HepG2 (cell line): ENCODE measurements at regions not wholly inside any gene's neighbourhood (a gene's known extent, or its start where the extent isn't known, plus 50 kb on each side); places are given as distances from the start of the nearest gene placed in this dataset.

Experiments
- ATAC-seq: fragments of 200-7000 bp; cut with Tn5 transposase; 3 replicates; pipeline ENCODE4 v1.9.1; 2020; ENCODE audit warnings: mild to moderate bottlenecking, moderate library complexity
- BruUV-seq: library from RNA; stranded (reverse); fragments of 400-500 nt; replicated peaks from 2 replicates; lab custom pipeline; 2021; lab: Mats Ljungman, UMichigan
- CTCF ChIA-PET: fragments of 300-600 bp; formaldehyde crosslinking; extraction: SDS; loops from one replicate; lab custom pipeline; 2021; ENCODE audit warnings: low total read pairs, inconsistent platforms, low intra/inter-chr PET ratio; lab: Yijun Ruan, JAX
- POLR2A ChIA-PET: fragments of 350-600 bp; sonication (Branson Sonifier 250); formaldehyde crosslinking; loops from one replicate; lab custom pipeline; 2020; ENCODE audit warnings: antibody characterized with exemption, inconsistent platforms; lab: Yijun Ruan, JAX
- DNase-seq: peaks from one replicate; pipeline ENCODE4 v3.0.0-alpha.2; 2015; ENCODE audit warnings: low spot score
- FAIRE-seq: peaks from 3 replicates; lab custom pipeline; 2011; peaks lifted over from hg19 to GRCh38; lab: Jason Lieb, UNC
- H2AFZ ChIP-seq: one replicate; pipeline ENCODE4 v1.6.1; 2011; ENCODE audit warnings: low read length, inconsistent platforms
- H3K27ac ChIP-seq: fragments of 300-600 bp; 3 replicates; pipeline ENCODE4 v1.8.0; 2011; ENCODE audit warnings: mixed run types, mild to moderate bottlenecking, mixed read lengths, low read length, inconsistent platforms; ENCODE audit not compliant: insufficient read depth; ENCODE audit errors: extremely low read length
- H3K27me3 ChIP-seq, 2 experiments: fragments of 200-600 bp in 1 of 2; 2 replicates in 1 of 2; 3 replicates in 1 of 2; pipeline versions ENCODE4 v1.6.0 to v1.8.0; 2011; ENCODE audit warnings: low read length in 2 of 2, mild to moderate bottlenecking in 2 of 2, moderate library complexity in 2 of 2, inconsistent platforms in 1 of 2; ENCODE audit not compliant: insufficient read depth in 2 of 2, control insufficient read depth in 1 of 2
- H3K36me3 ChIP-seq, 2 experiments: fragments of 200-600 bp in 1 of 2; replicated peaks in 1 of 2; 2 replicates in 1 of 2; 3 replicates in 1 of 2; pipeline versions ENCODE4 v1.5.1 to v1.8.0; 2011; ENCODE audit warnings: low read length in 2 of 2, inconsistent platforms in 1 of 2; ENCODE audit not compliant: insufficient read depth in 2 of 2, control insufficient read depth in 1 of 2
- H3K4me1 ChIP-seq: 2 replicates; pipeline ENCODE4 v1.5.1; 2012; ENCODE audit warnings: low read length, inconsistent platforms; ENCODE audit not compliant: insufficient read depth
- H3K4me2 ChIP-seq: 2 replicates; pipeline ENCODE4 v1.6.0; 2011; ENCODE audit warnings: low read depth, low read length, inconsistent platforms
- H3K4me3 ChIP-seq, 3 experiments: fragments of 200-600 bp in 1 of 3; sonication (generic), shearing (Covaris generic) in 1 of 3; replicated peaks in 1 of 3; 2 replicates each; pipeline ENCODE4 v1.5.1; 2011 to 2016; ENCODE audit warnings: low read length in 3 of 3, inconsistent platforms in 2 of 3, low read depth in 2 of 3, mild to moderate bottlenecking in 2 of 3, control low read depth in 1 of 3, mixed read lengths in 1 of 3; ENCODE audit not compliant: insufficient read depth in 1 of 3
- H3K79me2 ChIP-seq: one replicate; pipeline ENCODE4 v1.6.1; 2011; ENCODE audit warnings: low read length, inconsistent platforms; ENCODE audit not compliant: insufficient read depth
- H3K9ac ChIP-seq: 2 replicates; pipeline ENCODE4 v1.6.0; 2011; ENCODE audit warnings: mild to moderate bottlenecking, low read depth, low read length, inconsistent platforms; ENCODE audit not compliant: insufficient read depth
- H3K9me3 ChIP-seq: 2 replicates; pipeline ENCODE4 v1.5.1; 2012; ENCODE audit warnings: mild to moderate bottlenecking, low read length
- H4K20me1 ChIP-seq: 2 replicates; pipeline ENCODE4 v1.6.0; 2011; ENCODE audit warnings: inconsistent platforms, mild to moderate bottlenecking, low read length, moderate library complexity; ENCODE audit not compliant: insufficient read depth
- CREB1 ChIP-seq, 2 experiments: fragments of 450-650 bp in 1 of 2; IDR thresholded peaks; 2 replicates each; pipeline ENCODE4 v1.6.1; 2016 to 2017; ENCODE audit warnings: control low read depth in 1 of 2, mild to moderate bottlenecking in 1 of 2, missing compliant biosample characterization in 1 of 2, missing genetic modification characterization in 1 of 2
- EED ChIP-seq: sonication (generic); formaldehyde crosslinking; IDR thresholded peaks from 2 replicates; pipeline ENCODE4 v1.5.0; 2020; ENCODE audit warnings: mild to moderate bottlenecking, missing genetic modification reagents
- FOSL2 ChIP-seq: sonication (generic); formaldehyde crosslinking; IDR thresholded peaks from 2 replicates; pipeline ENCODE4 v1.4.0; 2020; ENCODE audit warnings: missing genetic modification reagents
- GPN1 ChIP-seq: sonication (generic); formaldehyde crosslinking; IDR thresholded peaks from 2 replicates; pipeline ENCODE4 v1.5.1; 2020; ENCODE audit warnings: missing genetic modification reagents, borderline replicate concordance
- MAFK ChIP-seq, 2 experiments: IDR thresholded peaks in 1 of 2; conservative IDR thresholded peaks in 1 of 2; 2 replicates each; pipeline ENCODE4 v1.6.1; 2011; ENCODE audit warnings: improper control_type of control experiment in 2 of 2, low read length in 2 of 2
- U2AF1 ChIP-seq: fragments of 200-400 bp; formaldehyde crosslinking; optimal IDR thresholded peaks from 2 replicates; pipeline ENCODE3; 2017; ENCODE audit warnings: mild to moderate bottlenecking, low read depth, low read length
- ZFAT ChIP-seq: sonication (generic); formaldehyde crosslinking; conservative IDR thresholded peaks from 2 replicates; pipeline ENCODE4 v1.8.1; 2023; ENCODE audit warnings: missing genetic modification reagents, inconsistent platforms
- ZNF644 ChIP-seq: IDR thresholded peaks from 2 replicates; pipeline ENCODE4 v1.6.1; 2016; ENCODE audit warnings: low read depth
- ZNF737 ChIP-seq: sonication (generic); formaldehyde crosslinking; IDR thresholded peaks from 2 replicates; pipeline ENCODE4 v1.5.0; 2020; ENCODE audit warnings: missing genetic modification reagents, mild to moderate bottlenecking, borderline replicate concordance
- WGBS: methylation state at CpG from one replicate; pipeline ENCODE4 v1.1.6; 2017; ENCODE audit warnings: low lambda C conversion rate; 5-methylcytosine and 5-hydroxymethylcytosine counted together
- in situ Hi-C: cut with HindIII; loops from 2 replicates; pipeline ENCODE4 v1.10.0; 2017; ENCODE audit warnings: low pct_unique_long_range_greater_than_20kb; ENCODE audit not compliant: extremely low pct_ligation_motif_present
- intact Hi-C: fragments of 100-400 bp; cut with micrococcal nuclease; formaldehyde crosslinking; loops from one replicate; pipeline ENCODE4 v1.10.0; 2022; ENCODE audit not compliant: unreplicated experiment
- TF ChIP-seq, protein P1 (sequence below): sonication (generic); formaldehyde crosslinking; IDR thresholded peaks from 2 replicates; pipeline ENCODE4 v1.9.0; 2022; ENCODE audit warnings: low read depth, missing genetic modification reagents

DNA sequence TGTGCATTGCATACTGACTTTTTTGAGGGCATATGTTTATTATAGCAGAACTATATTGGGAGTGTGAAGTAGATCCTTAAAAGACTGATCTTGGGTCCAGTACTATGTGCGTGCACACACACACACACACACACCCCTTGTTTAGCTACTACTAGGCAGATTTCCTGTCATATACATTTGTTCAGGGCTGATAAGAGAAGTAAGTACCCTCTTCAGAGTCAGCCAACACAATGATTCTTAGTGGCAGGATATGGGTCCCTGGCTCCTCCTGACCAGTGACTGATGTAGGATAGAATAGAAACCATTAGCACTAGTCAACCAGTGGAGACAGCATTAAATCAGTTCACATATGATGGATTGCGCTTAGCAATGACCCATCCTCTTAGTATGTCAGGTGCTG is 76.2 kb upstream of the MIER3 start (continued):
- TF ChIP-seq CREB1 (IDR thresholded peaks at IDR 0.05) (no peak), CREB1 (CRISPR knock-in tag; IDR thresholded peaks at IDR 0.05) (no peak), U2AF1 (no peak), MAFK (conservative IDR thresholded peaks at IDR 0.05 in 1 of 2, IDR thresholded peaks at IDR 0.05 in 1 of 2; ENCODE audit: low read length in 2 of 2) (no peak), ZFAT (CRISPR knock-in tag) (no peak), ZNF737 (CRISPR knock-in tag) (no peak)

DNA sequence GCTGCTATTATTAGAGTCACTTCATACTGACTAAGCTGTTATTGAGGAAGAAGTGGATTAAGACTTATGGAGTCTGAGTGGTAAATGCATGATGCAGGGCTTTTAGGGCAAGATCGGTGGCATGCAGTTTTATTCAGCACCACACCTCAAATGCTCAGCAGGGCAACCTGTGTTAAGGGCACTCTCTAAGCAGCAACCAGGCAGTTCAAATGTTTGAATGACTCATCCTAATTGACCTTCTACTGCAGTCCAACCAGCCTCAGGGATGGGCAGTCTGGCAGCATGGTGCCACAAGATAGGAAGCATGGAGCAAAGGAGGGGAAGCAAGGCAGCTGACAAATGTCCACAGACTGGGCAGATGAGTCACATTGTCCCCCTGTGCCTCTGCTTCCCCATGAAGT is 80.2 kb upstream of the MIER3 start:
- no peaks in the 10 kb centered on the region for H3K9me3 ChIP-seq
- H3K27ac ChIP-seq: no peak overlapping the region
- H3K4me3 ChIP-seq: no peak overlapping the region
- H3K4me2 ChIP-seq: no peak overlapping the region
- peak; percentile 80 for ATAC-seq
- no peaks in the 10 kb centered on the region; the same call in 1 of the 2 replicates for H4K20me1 ChIP-seq
- no peak overlapping the region for H3K9ac ChIP-seq
- H3K79me2 ChIP-seq: no peaks in the 10 kb centered on the region
- peaks cover 6% of the 10 kb centered on the region; the same call in 1 of the 2 replicates for H3K4me1 ChIP-seq
- H3K27me3 ChIP-seq: no peaks in the 10 kb centered on the region
- no peaks in the 10 kb centered on the region for H3K36me3 ChIP-seq
- POLR2A ChIA-PET: no interaction called here
- TF ChIP-seq, protein P1, sequence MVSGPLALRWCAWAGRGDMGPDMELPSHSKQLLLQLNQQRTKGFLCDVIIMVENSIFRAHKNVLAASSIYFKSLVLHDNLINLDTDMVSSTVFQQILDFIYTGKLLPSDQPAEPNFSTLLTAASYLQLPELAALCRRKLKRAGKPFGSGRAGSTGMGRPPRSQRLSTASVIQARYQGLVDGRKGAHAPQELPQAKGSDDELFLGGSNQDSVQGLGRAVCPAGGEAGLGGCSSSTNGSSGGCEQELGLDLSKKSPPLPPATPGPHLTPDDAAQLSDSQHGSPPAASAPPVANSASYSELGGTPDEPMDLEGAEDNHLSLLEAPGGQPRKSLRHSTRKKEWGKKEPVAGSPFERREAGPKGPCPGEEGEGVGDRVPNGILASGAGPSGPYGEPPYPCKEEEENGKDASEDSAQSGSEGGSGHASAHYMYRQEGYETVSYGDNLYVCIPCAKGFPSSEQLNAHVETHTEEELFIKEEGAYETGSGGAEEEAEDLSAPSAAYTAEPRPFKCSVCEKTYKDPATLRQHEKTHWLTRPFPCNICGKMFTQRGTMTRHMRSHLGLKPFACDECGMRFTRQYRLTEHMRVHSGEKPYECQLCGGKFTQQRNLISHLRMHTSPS: peak; percentile 34; the same call in 1 of the 2 replicates
- TF ChIP-seq EED (CRISPR knock-in tag) (no peak), GPN1 (no peak), FOSL2 (CRISPR knock-in tag) (peak; percentile 87), ZNF644 (peak; percentile 73; the same call in 1 of the 2 replicates)
- intact Hi-C loops (no loop called here), in situ Hi-C loops (no loop called here)
- WGBS: 0% methylated on average over 1 of the region's 1 CpG
- DNase-seq: peak; percentile 20
- no peak overlapping the region for H2AFZ ChIP-seq
- CTCF ChIA-PET: no interaction called here
- no peak for FAIRE-seq
- no TSS peak for BruUV-seq
